GM12878 (cell line): ENCODE measurements at regions not wholly inside any gene's neighbourhood (a gene's known extent, or its start where the extent isn't known, plus 50 kb on each side); places are given as distances from the start of the nearest gene placed in this dataset.

Source experiments
- ATAC-seq: fragments of 200-7000 bp; cut with Tn5 transposase; 3 replicates; pipeline ENCODE4 v1.9.1; 2020; ENCODE audit warnings: mild to moderate bottlenecking, moderate library complexity
- BruUV-seq: library from RNA; stranded (reverse); fragments of 400-500 nt; replicated peaks from 2 replicates; lab custom pipeline; 2021; lab: Mats Ljungman, UMichigan
- CTCF ChIA-PET: fragments of 300-600 bp; sonication (Branson Sonifier 250); formaldehyde crosslinking; extraction: SDS; loops from one replicate; lab custom pipeline; 2021; ENCODE audit warnings: inconsistent platforms; lab: Yijun Ruan, JAX
- POLR2A ChIA-PET: fragments of 350-600 bp; formaldehyde crosslinking; extraction: SDS; loops from one replicate; lab custom pipeline; 2021; ENCODE audit warnings: inconsistent platforms; lab: Charles Lee
- RAD21 ChIA-PET: fragments of 300-600 bp; sonication (Branson Sonifier 250); formaldehyde crosslinking; loops from one replicate; lab custom pipeline; 2023; ENCODE audit warnings: antibody characterized with exemption; ENCODE audit not compliant: unreplicated experiment; lab: Charles Lee
- SMC1A ChIA-PET: fragments of 300-600 bp; sonication (Branson Sonifier 250); formaldehyde crosslinking; loops from one replicate; lab custom pipeline; 2023; ENCODE audit not compliant: unreplicated experiment, uncharacterized antibody; lab: Charles Lee
- DNase-seq: peaks from one replicate; pipeline ENCODE4 v3.0.0-alpha.2; 2011; ENCODE audit warnings: low read depth, low spot score
- FAIRE-seq: peaks from 3 replicates; lab custom pipeline; 2011; peaks lifted over from hg19 to GRCh38; lab: Jason Lieb, UNC
- H2AFZ ChIP-seq: 2 replicates; pipeline ENCODE4 v1.6.0; 2011; ENCODE audit warnings: low read depth, low read length, control low read depth; ENCODE audit not compliant: control insufficient read depth
- H3K27ac ChIP-seq: 2 replicates; pipeline ENCODE4 v1.5.1; 2011; ENCODE audit warnings: control low read depth; ENCODE audit not compliant: control insufficient read depth, insufficient read depth
- H3K27me3 ChIP-seq, 2 experiments: replicated peaks in 1 of 2; 2 replicates each; pipeline versions ENCODE4 v1.6.0 to v1.6.1; 2011; ENCODE audit warnings: low read length in 1 of 2; ENCODE audit not compliant: control insufficient read depth in 2 of 2, insufficient read depth in 2 of 2
- H3K36me3 ChIP-seq, 2 experiments: 2 replicates each; pipeline ENCODE4 v1.5.1; 2011; ENCODE audit warnings: low read length in 1 of 2; ENCODE audit not compliant: control insufficient read depth in 2 of 2, insufficient read depth in 2 of 2
- H3K4me1 ChIP-seq: 2 replicates; pipeline ENCODE4 v1.6.1; 2011; ENCODE audit warnings: mild to moderate bottlenecking, low read length, moderate library complexity, mixed read lengths; ENCODE audit not compliant: control insufficient read depth, insufficient read depth
- H3K4me2 ChIP-seq: 2 replicates; pipeline ENCODE4 v1.6.0; 2011; ENCODE audit warnings: control low read depth; ENCODE audit not compliant: control insufficient read depth, insufficient read depth
- H3K4me3 ChIP-seq: fragments of 200-600 bp; sonication (generic); 2 replicates; pipeline ENCODE4 v1.5.1; 2016
- H3K79me2 ChIP-seq: 2 replicates; pipeline ENCODE4 v1.6.0; 2011; ENCODE audit warnings: low read length; ENCODE audit not compliant: control insufficient read depth, insufficient read depth
- H3K9ac ChIP-seq: 2 replicates; pipeline ENCODE4 v1.8.0; 2011; ENCODE audit warnings: low read length, control low read depth, mixed read lengths; ENCODE audit not compliant: control insufficient read depth, insufficient read depth
- H3K9me3 ChIP-seq: replicated peaks from 3 replicates; pipeline ENCODE4 v1.5.1; 2011; ENCODE audit warnings: mild to moderate bottlenecking, low read length; ENCODE audit not compliant: control insufficient read depth, insufficient read depth
- H4K20me1 ChIP-seq: 2 replicates; pipeline ENCODE4 v1.6.0; 2011; ENCODE audit not compliant: control insufficient read depth, insufficient read depth
- CREM ChIP-seq: IDR thresholded peaks from 2 replicates; pipeline ENCODE4 v1.6.1; 2014; ENCODE audit warnings: antibody characterized with exemption, low read depth
- IRF4 ChIP-seq: IDR thresholded peaks from 2 replicates; pipeline ENCODE4 v1.6.1; 2011; ENCODE audit warnings: low read depth, low read length
- MAX ChIP-seq: IDR thresholded peaks from 2 replicates; pipeline ENCODE4 v1.6.1; 2012; ENCODE audit warnings: low read depth, low read length, improper control_type of control experiment
- MTA2 ChIP-seq: fragments of 450-650 bp; IDR thresholded peaks from 2 replicates; pipeline ENCODE4 v1.6.1; 2016; ENCODE audit warnings: low read depth, mild to moderate bottlenecking, moderate library complexity
- POLR2AphosphoS2 ChIP-seq: IDR thresholded peaks from 2 replicates; pipeline ENCODE4 v1.6.1; 2011; ENCODE audit warnings: low read depth, mild to moderate bottlenecking, low read length, improper control_type of control experiment, moderate library complexity
- TARDBP ChIP-seq: IDR thresholded peaks from 2 replicates; pipeline ENCODE4 v1.6.1; 2016; ENCODE audit warnings: borderline replicate concordance
- TCF12 ChIP-seq: IDR thresholded peaks from 2 replicates; pipeline ENCODE4 v1.6.1; 2011; ENCODE audit warnings: low read depth, mild to moderate bottlenecking, low read length
- ZZZ3 ChIP-seq: IDR thresholded peaks from 2 replicates; pipeline ENCODE4 v1.6.1; 2011; ENCODE audit warnings: low read depth; ENCODE audit not compliant: control insufficient read depth, insufficient read length
- WGBS: methylation state at CpG from one replicate; pipeline ENCODE4 v1.1.6; 2016; ENCODE audit warnings: low lambda C conversion rate; ENCODE audit not compliant: insufficient replicate concordance, insufficient coverage; ENCODE audit errors: missing lambda C conversion rate; 5-methylcytosine and 5-hydroxymethylcytosine counted together
- in situ Hi-C: fragments of 300-500 bp; cut with MboI; formaldehyde crosslinking; loops from 9 replicates; pipeline ENCODE4 v1.14.3; 2018; ENCODE audit warnings: mixed read lengths
- intact Hi-C: fragments of 100-400 bp; cut with micrococcal nuclease; formaldehyde crosslinking; loops from one replicate; pipeline ENCODE4 v1.14.2; 2022; ENCODE audit not compliant: unreplicated experiment

- no peaks in the 10 kb centered on the region for H3K4me1 ChIP-seq
- H4K20me1 ChIP-seq, result no peaks in the 10 kb centered on the region
- RAD21 ChIA-PET, result no interaction called here
- no peak overlapping the region for H3K27ac ChIP-seq
- ATAC-seq, result no peak
- intact Hi-C loops, result no loop called here
- no peaks in the 10 kb centered on the region for H3K36me3 ChIP-seq
- H3K9me3 ChIP-seq, result no peaks in the 10 kb centered on the region
- H3K27me3 ChIP-seq, result no peaks in the 10 kb centered on the region; a peak in 1 of 4 replicates
- no peak for FAIRE-seq
- no peak for DNase-seq
- H2AFZ ChIP-seq, result no peak overlapping the region
- H3K79me2 ChIP-seq, result no peaks in the 10 kb centered on the region
- CTCF ChIA-PET, result no interaction called here
- no peak overlapping the region for H3K4me2 ChIP-seq
- TF ChIP-seq POLR2AphosphoS2, result no peak
- no peak for TF ChIP-seq MTA2
- TF ChIP-seq CREM, result no peak
- TF ChIP-seq TCF12, result no peak
- no peak for TF ChIP-seq TARDBP
- SMC1A ChIA-PET, result no interaction called here
- no peak overlapping the region for H3K9ac ChIP-seq
- POLR2A ChIA-PET, result no interaction called here
- H3K4me3 ChIP-seq, result no peak overlapping the region
- WGBS, result 24% methylated on average over 3 of the region's 3 CpGs
- no TSS peak for BruUV-seq
- in situ Hi-C loops, result no loop called here
Measured at GRCh38 chr3:117217355-117217754, 507.8 kb downstream of the TUSC7 start.

DNA sequence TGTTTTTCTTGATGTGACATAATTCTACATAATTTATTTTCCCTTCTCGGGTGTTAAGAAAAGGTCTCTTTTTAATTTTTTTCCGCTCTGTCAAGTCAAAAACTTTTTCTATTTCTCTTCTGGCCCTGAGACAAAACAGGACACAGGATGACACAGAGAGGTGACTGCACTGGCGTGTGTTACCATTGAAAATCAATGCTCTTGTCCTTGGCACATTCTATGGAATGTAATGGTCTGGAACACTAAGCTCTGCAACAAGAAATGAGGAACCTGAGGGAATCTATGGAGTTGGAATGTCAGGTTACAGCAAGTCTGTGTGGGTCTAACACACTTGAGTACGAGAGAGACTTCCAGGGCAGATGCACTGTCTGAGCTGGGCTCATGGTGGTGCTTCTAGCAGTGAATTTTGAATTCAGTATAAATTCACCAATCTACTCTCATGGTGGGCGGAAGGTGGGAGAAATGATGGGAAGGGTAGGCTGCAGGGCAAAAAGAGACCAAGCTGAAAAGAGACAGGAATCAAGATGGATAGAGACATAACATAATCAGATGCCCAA lies 508.3 kb downstream of the TUSC7 start:
- intact Hi-C loops (no loop called here), in situ Hi-C loops (no loop called here)
- H4K20me1 ChIP-seq, result no peaks in the 10 kb centered on the region
- H3K4me1 ChIP-seq, result no peaks in the 10 kb centered on the region
- H3K4me3 ChIP-seq, result no peak overlapping the region
- ATAC-seq (no peak), DNase-seq (no peak), FAIRE-seq (no peak)
- no peak overlapping the region for H2AFZ ChIP-seq
- no peaks in the 10 kb centered on the region; a peak in 1 of 4 replicates for H3K27me3 ChIP-seq
- TF ChIP-seq IRF4 (no peak), ZZZ3 (no peak), MAX (no peak)
- ChIA-PET SMC1A (no interaction called here), RAD21 (no interaction called here), CTCF (interaction anchor here (1.0 kb wide), 1 partner anchor 53 kb away, joined by 3 read pairs; no protein-coding TSS in a partner anchor), POLR2A (no interaction called here)
- H3K4me2 ChIP-seq, result no peak overlapping the region
- no peaks in the 10 kb centered on the region for H3K79me2 ChIP-seq
- H3K9ac ChIP-seq, result no peak overlapping the region
- no peaks in the 10 kb centered on the region for H3K36me3 ChIP-seq
- no peaks in the 10 kb centered on the region for H3K9me3 ChIP-seq
- 17% methylated on average over 5 of the region's 5 CpGs for WGBS
- BruUV-seq, result no TSS peak
- H3K27ac ChIP-seq, result no peak overlapping the region
